Mammary epithelial cell (primary cell): ENCODE measurements at regions not wholly inside any gene's neighbourhood (a gene's known extent, or its start where the extent isn't known, plus 50 kb on each side); places are given as distances from the start of the nearest gene placed in this dataset.

ENCODE experiments used
- EZH2 ChIP-seq: IDR thresholded peaks from 2 replicates; pipeline ENCODE4 v1.6.1; 2012; ENCODE audit warnings: low read length, inconsistent platforms, borderline replicate concordance
- TF ChIP-seq, protein P1 (sequence below), 2 donors: IDR thresholded peaks in 1 of 2; conservative IDR thresholded peaks in 1 of 2; 2 replicates each; pipeline ENCODE4 v1.5.1; 2011 to 2012; ENCODE audit warnings: inconsistent platforms in 2 of 2, low read length in 2 of 2, mild to moderate bottlenecking in 2 of 2, control low read depth in 1 of 2, low read depth in 1 of 2; ENCODE audit not compliant: insufficient read depth in 1 of 2; ENCODE audit errors: extremely low read depth in 1 of 2

DNA sequence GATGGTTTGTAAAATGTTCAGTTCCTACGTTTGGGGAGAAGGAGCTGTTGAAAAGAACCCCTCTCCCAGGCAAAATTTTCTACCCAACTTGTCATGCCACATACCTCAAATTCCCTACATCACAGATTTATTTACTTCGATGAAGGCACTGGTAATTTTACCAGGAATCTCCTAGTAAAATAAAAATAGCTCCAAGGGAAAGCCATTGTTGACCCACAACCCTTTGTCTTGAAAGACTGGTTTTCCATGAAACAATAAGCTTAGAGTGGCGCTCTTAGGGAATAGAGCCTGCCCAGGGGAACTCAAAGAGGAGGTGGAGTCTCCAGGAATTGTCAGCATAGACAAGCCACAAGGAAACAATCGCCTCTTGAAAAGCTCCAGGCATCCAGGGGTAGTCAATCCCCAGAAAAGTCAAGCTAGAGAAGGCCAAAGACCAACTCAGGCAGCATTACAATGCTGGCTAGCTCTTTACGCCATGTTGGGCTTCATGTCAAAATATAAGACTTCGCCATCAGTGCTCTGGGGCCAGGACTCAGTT is 99.2 kb upstream of the RREB1 start:
- no peak for TF ChIP-seq EZH2
- TF ChIP-seq, protein P1, sequence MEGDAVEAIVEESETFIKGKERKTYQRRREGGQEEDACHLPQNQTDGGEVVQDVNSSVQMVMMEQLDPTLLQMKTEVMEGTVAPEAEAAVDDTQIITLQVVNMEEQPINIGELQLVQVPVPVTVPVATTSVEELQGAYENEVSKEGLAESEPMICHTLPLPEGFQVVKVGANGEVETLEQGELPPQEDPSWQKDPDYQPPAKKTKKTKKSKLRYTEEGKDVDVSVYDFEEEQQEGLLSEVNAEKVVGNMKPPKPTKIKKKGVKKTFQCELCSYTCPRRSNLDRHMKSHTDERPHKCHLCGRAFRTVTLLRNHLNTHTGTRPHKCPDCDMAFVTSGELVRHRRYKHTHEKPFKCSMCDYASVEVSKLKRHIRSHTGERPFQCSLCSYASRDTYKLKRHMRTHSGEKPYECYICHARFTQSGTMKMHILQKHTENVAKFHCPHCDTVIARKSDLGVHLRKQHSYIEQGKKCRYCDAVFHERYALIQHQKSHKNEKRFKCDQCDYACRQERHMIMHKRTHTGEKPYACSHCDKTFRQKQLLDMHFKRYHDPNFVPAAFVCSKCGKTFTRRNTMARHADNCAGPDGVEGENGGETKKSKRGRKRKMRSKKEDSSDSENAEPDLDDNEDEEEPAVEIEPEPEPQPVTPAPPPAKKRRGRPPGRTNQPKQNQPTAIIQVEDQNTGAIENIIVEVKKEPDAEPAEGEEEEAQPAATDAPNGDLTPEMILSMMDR (conservative IDR thresholded peaks at IDR 0.05 in 1 of 2, IDR thresholded peaks at IDR 0.05 in 1 of 2; ENCODE audit: extremely low read depth in 1 of 2, insufficient read depth in 1 of 2, low read depth in 1 of 2, low read length in 2 of 2), result no peak
